Right lobe of liver (tissue), 6 donors: ENCODE measurements at regions not wholly inside any gene's neighbourhood (a gene's known extent, or its start where the extent isn't known, plus 50 kb on each side); places are given as distances from the start of the nearest gene placed in this dataset.

Experiments used
- ATAC-seq, 4 donors: fragments of 200-7000 bp; cut with Tn5 transposase; one replicate each; pipeline ENCODE4 v1.9.1; 2020; ENCODE audit warnings: mild to moderate bottlenecking in 4 of 4, moderate library complexity in 4 of 4
- DNase-seq, 3 donors: peaks; one replicate each; pipeline ENCODE4 v3.0.0-alpha.2; 2020
- H3K27ac ChIP-seq, 3 donors: fragments of 200-600 bp; one replicate each; pipeline ENCODE4 v1.8.0; 2022
- H3K27me3 ChIP-seq, 2 donors: fragments of 200-600 bp; one replicate each; pipeline ENCODE4 v1.8.0; 2022
- H3K36me3 ChIP-seq, 4 donors: fragments of 200-600 bp; sonication (generic) in 1 of 4; one replicate each; pipeline versions ENCODE4 v1.5.1 to v1.8.0; 2017 to 2022; ENCODE audit warnings: control low read depth in 1 of 4
- H3K4me1 ChIP-seq, 4 donors: fragments of 200-600 bp; sonication (generic) in 1 of 4; one replicate each; pipeline versions ENCODE4 v1.5.1 to v1.8.0; 2017 to 2022; ENCODE audit warnings: control low read depth in 1 of 4
- H3K4me3 ChIP-seq, 3 donors: fragments of 200-600 bp; one replicate each; pipeline ENCODE4 v1.8.0; 2022
- H3K9me3 ChIP-seq, 4 donors: fragments of 200-600 bp; sonication (generic) in 1 of 4; one replicate each; pipeline versions ENCODE4 v1.5.1 to v1.8.0; 2017 to 2022; ENCODE audit warnings: control low read depth in 1 of 4
- POLR2A ChIP-seq: fragments of 450-650 bp; IDR thresholded peaks from one replicate; pipeline ENCODE4 v1.6.1; 2017; ENCODE audit warnings: antibody characterized with exemption, mild to moderate bottlenecking
- WGBS: methylation state at CpG from one replicate; pipeline ENCODE4 v1.1.6; 2018; ENCODE audit warnings: low coverage, low lambda C conversion rate; ENCODE audit not compliant: insufficient coverage; ENCODE audit errors: missing lambda C conversion rate; 5-methylcytosine and 5-hydroxymethylcytosine counted together
- intact Hi-C, 2 donors: fragments of 100-400 bp; cut with DNase I; formaldehyde crosslinking; loops; one replicate each; pipeline versions ENCODE4 v1.11.2 to v1.14.1; 2022
- TF ChIP-seq, protein P1 (sequence below), 4 donors: fragments of 200-600 bp in 3 of 4; fragments of 450-650 bp in 1 of 4; IDR thresholded peaks; one replicate each; pipeline versions ENCODE4 v1.5.1 to v1.8.0; 2016 to 2022; ENCODE audit warnings: antibody characterized with exemption in 4 of 4, mild to moderate bottlenecking in 2 of 4
- donor health status: DM: no; HTN: yes; CAD: no.
- donor health status: DM: no; HTN: no; CAD: no.
- donor health status: DM: no; HTN: no; CAD: no.
- donor health status: DM: no; HTN: yes; CAD: no.
- donor health status: DM: no; HTN: yes; CAD: no.

DNA sequence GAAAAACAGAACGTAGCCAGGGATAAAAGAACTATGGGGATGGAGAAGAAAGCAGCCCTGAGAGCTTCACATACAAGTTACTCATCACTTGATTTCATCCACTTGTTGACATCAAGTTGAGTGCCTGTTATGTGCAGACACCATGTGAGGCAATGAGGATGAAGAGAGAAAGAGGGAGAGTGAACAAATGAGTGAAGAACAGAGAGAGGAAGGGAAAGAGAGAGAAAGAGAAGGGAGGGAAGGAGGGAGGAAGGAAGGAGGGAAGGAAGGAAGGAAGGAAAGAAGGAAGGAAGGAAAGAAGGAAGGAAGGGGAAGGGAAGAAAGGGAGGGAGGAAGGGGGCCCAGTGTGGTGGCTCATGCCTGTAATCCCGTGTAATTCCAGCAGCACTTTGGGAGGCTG lies 72.3 kb upstream of the SMAD3 start:
- intact Hi-C loops = no loop called here
- Histone ChIP-seq H3K9me3 (no peaks in the 10 kb centered on the region), H3K27ac (no peak overlapping the region), H3K27me3 (no peaks in the 10 kb centered on the region), H3K4me3 (no peak overlapping the region), H3K36me3 (no peaks in the 10 kb centered on the region), H3K4me1 (peaks cover 0 to 9% (median 5%) of the 10 kb centered on the region in 4 donors)
- ATAC-seq = no peak
- DNase-seq = no peak
- no peak for TF ChIP-seq POLR2A
- TF ChIP-seq, protein P1, sequence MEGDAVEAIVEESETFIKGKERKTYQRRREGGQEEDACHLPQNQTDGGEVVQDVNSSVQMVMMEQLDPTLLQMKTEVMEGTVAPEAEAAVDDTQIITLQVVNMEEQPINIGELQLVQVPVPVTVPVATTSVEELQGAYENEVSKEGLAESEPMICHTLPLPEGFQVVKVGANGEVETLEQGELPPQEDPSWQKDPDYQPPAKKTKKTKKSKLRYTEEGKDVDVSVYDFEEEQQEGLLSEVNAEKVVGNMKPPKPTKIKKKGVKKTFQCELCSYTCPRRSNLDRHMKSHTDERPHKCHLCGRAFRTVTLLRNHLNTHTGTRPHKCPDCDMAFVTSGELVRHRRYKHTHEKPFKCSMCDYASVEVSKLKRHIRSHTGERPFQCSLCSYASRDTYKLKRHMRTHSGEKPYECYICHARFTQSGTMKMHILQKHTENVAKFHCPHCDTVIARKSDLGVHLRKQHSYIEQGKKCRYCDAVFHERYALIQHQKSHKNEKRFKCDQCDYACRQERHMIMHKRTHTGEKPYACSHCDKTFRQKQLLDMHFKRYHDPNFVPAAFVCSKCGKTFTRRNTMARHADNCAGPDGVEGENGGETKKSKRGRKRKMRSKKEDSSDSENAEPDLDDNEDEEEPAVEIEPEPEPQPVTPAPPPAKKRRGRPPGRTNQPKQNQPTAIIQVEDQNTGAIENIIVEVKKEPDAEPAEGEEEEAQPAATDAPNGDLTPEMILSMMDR (IDR thresholded peaks at IDR 0.05) = no peak
- whole genome bisulfite sequencing = 71% methylated on average over 2 of the region's 2 CpGs

- peak overlapping the region in 2 of 3 donors; percentile 6 to 13 for H3K27ac ChIP-seq
Measured at GRCh38 chr15:66993874-66994696, 71.3 kb upstream of the SMAD3 start.

GRCh38 chr15:66994927-66995656 lies 70.3 kb upstream of the SMAD3 start:
- intact Hi-C loops = no loop called here
- Histone ChIP-seq H3K27me3 (no peaks in the 10 kb centered on the region), H3K4me1 (peaks cover 0 to 9% (median 5%) of the 10 kb centered on the region in 4 donors), H3K27ac (no peak overlapping the region), H3K36me3 (no peaks in the 10 kb centered on the region), H3K4me3 (no peak overlapping the region), H3K9me3 (no peaks in the 10 kb centered on the region)
- 79% methylated on average over 7 of the region's 7 CpGs for WGBS
- ATAC-seq = peak in 1 of 4 donors; percentile 38
- TF ChIP-seq POLR2A = no peak
- TF ChIP-seq, protein P1 (IDR thresholded peaks at IDR 0.05) = no peak
- no peak for DNase-seq

More at GRCh38 chr15:66993874-66994696, 71.3 kb upstream of the SMAD3 start:
- H3K36me3 ChIP-seq = no peaks in the 10 kb centered on the region
- intact Hi-C loops = no loop called here
- no peak overlapping the region for H3K4me3 ChIP-seq
- H3K4me1 ChIP-seq = peaks cover 0 to 9% (median 5%) of the 10 kb centered on the region in 4 donors
- ATAC-seq (peak; percentile 57 to 75 (median 64)), DNase-seq (no peak)
- H3K9me3 ChIP-seq = no peaks in the 10 kb centered on the region
- 40% methylated on average over 11 of the region's 12 CpGs for WGBS
- no peaks in the 10 kb centered on the region for H3K27me3 ChIP-seq
- TF ChIP-seq POLR2A = no peak
- TF ChIP-seq, protein P1 (IDR thresholded peaks at IDR 0.05) = no peak

DNA sequence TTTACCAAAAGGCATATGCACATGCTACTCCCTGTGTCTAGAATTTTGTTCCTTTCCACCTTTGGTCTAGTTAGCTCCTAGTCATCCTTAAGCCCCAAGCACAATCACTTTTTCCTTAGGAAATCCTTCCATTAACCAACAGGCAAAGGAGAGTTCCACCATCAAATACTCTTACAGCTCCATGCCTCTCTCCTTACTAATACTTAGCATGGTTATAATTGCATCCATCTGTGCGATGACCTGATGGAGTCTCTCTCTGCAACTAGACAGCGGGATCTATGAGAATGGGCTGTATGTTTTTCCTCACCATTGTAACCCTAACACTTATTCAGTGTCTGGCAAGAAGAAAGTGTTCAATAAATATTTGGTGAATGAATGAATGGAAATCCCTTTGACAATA lies 69.3 kb upstream of the SMAD3 start:
- H3K36me3 ChIP-seq = no peaks in the 10 kb centered on the region
- H3K4me1 ChIP-seq = peaks cover 0 to 9% (median 5%) of the 10 kb centered on the region in 4 donors
- 91% methylated on average over 2 of the region's 2 CpGs for WGBS
- intact Hi-C loops = no loop called here
- H3K9me3 ChIP-seq = no peaks in the 10 kb centered on the region
- H3K4me3 ChIP-seq = no peak overlapping the region
- H3K27me3 ChIP-seq = no peaks in the 10 kb centered on the region
- no peak for TF ChIP-seq POLR2A
- TF ChIP-seq, protein P1 (IDR thresholded peaks at IDR 0.05) = no peak
- ATAC-seq (no peak), DNase-seq (no peak)
- no peak overlapping the region for H3K27ac ChIP-seq
